ENCODE measurements at regions not wholly inside any gene's neighbourhood (a gene's known extent, or its start where the extent isn't known, plus 50 kb on each side); places are given as distances from the start of the nearest gene placed in this dataset.
A peak's percentile ranks its signal among the peaks of the same experiment; 100 is the strongest.

GRCh38 chr20:20860078-20860806, 147.8 kb upstream of the RALGAPA2 start:
- Histone ChIP-seq H3K9me3 (replicated peaks in 1 of 2; ENCODE audit: control insufficient read depth in 2 of 2, insufficient read depth in 1 of 2, low read depth in 1 of 2, low read length in 2 of 2) (no peaks in the 10 kb centered on the region), H4K8ac (ENCODE audit: low read depth, low read length) (no peak overlapping the region), H2BK120ac (ENCODE audit: low read depth, low read length) (no peak overlapping the region), H3K23ac (ENCODE audit: low read depth, low read length, poor library complexity) (no peak overlapping the region), H3K4me3 (ENCODE audit: low read length in 2 of 2) (no peak overlapping the region), H2BK5ac (ENCODE audit: low read length) (no peak overlapping the region), H3K9ac (ENCODE audit: low read depth, low read length, poor library complexity) (no peak overlapping the region), H3K4ac (ENCODE audit: low read length) (no peak overlapping the region), H4K91ac (ENCODE audit: low read depth, low read length, poor library complexity) (no peak overlapping the region), H3K4me2 (ENCODE audit: insufficient read depth, low read length, poor library complexity, severe bottlenecking) (no peak overlapping the region), H2BK12ac (ENCODE audit: low read length) (no peak overlapping the region), H3K27ac (replicated peaks; ENCODE audit: low read length) (no peak overlapping the region), H3K4me1 (ENCODE audit: control insufficient read depth in 2 of 2, insufficient read depth in 1 of 2, low read depth in 1 of 2, low read length in 2 of 2) (no peaks in the 10 kb centered on the region), H3K18ac (ENCODE audit: low read length) (no peak overlapping the region), H2AFZ (ENCODE audit: low read length) (no peak overlapping the region), H3K27me3 (ENCODE audit: control insufficient read depth in 3 of 3, insufficient read depth in 3 of 3, low read depth in 1 of 3, low read length in 3 of 3) (peaks cover 0 to 15% (median 3%) of the 10 kb centered on the region in 3 experiments), H2BK15ac (ENCODE audit: low read length) (no peak overlapping the region), H3K14ac (ENCODE audit: low read length) (no peak overlapping the region), H3K36me3 (replicated peaks in 1 of 2; ENCODE audit: control insufficient read depth in 2 of 2, insufficient read depth in 2 of 2, low read length in 2 of 2) (no peaks in the 10 kb centered on the region), H3K79me1 (ENCODE audit: low read depth, low read length) (no peaks in the 10 kb centered on the region), H2AK5ac (ENCODE audit: low read depth, low read length) (no peak overlapping the region)
- DNase-seq (ENCODE audit: low spot score), result peak; percentile 89
- no CpG with 5 or more reads among the region's 8 CpGs for WGBS, 2 donors (ENCODE audit: extremely low coverage in 2 of 2, insufficient read length in 2 of 2, insufficient replicate concordance in 1 of 2)

- Histone ChIP-seq H4K8ac (ENCODE audit: low read depth, low read length) (no peak overlapping the region), H3K4me1 (ENCODE audit: control insufficient read depth in 2 of 2, insufficient read depth in 1 of 2, low read depth in 1 of 2, low read length in 2 of 2) (no peaks in the 10 kb centered on the region), H3K4me2 (ENCODE audit: insufficient read depth, low read length, poor library complexity, severe bottlenecking) (no peak overlapping the region), H3K79me1 (ENCODE audit: low read depth, low read length) (no peaks in the 10 kb centered on the region), H3K36me3 (replicated peaks in 1 of 2; ENCODE audit: control insufficient read depth in 2 of 2, insufficient read depth in 2 of 2, low read length in 2 of 2) (no peaks in the 10 kb centered on the region), H3K9me3 (replicated peaks in 1 of 2; ENCODE audit: control insufficient read depth in 2 of 2, insufficient read depth in 1 of 2, low read depth in 1 of 2, low read length in 2 of 2) (no peaks in the 10 kb centered on the region), H3K4ac (ENCODE audit: low read length) (no peak overlapping the region), H4K91ac (ENCODE audit: low read depth, low read length, poor library complexity) (no peak overlapping the region), H2BK15ac (ENCODE audit: low read length) (no peak overlapping the region), H2BK12ac (ENCODE audit: low read length) (no peak overlapping the region), H3K27ac (replicated peaks; ENCODE audit: low read length) (no peak overlapping the region), H2BK5ac (ENCODE audit: low read length) (no peak overlapping the region), H3K23ac (ENCODE audit: low read depth, low read length, poor library complexity) (no peak overlapping the region), H3K4me3 (ENCODE audit: low read length in 2 of 2) (no peak overlapping the region), H2AFZ (ENCODE audit: low read length) (no peak overlapping the region), H3K14ac (ENCODE audit: low read length) (no peak overlapping the region), H2BK120ac (ENCODE audit: low read depth, low read length) (no peak overlapping the region), H3K18ac (ENCODE audit: low read length) (no peak overlapping the region), H3K9ac (ENCODE audit: low read depth, low read length, poor library complexity) (no peak overlapping the region), H3K27me3 (ENCODE audit: control insufficient read depth in 3 of 3, insufficient read depth in 3 of 3, low read depth in 1 of 3, low read length in 3 of 3) (peaks cover 0 to 11% (median 3%) of the 10 kb centered on the region in 3 experiments), H2AK5ac (ENCODE audit: low read depth, low read length) (peak overlapping the region; percentile 17)
- WGBS, 2 donors (ENCODE audit: extremely low coverage in 2 of 2, insufficient read length in 2 of 2, insufficient replicate concordance in 1 of 2), result no CpG with 5 or more reads among the region's 7 CpGs
- DNase-seq (ENCODE audit: low spot score), result no peak
These were observed 147.1 kb upstream of the RALGAPA2 start for GRCh38 chr20:20859510-20859909.

- no peaks in the 10 kb centered on the region for H3K79me1 ChIP-seq (ENCODE audit: low read depth, low read length)
- H2AK5ac ChIP-seq (ENCODE audit: low read depth, low read length), result no peak overlapping the region
- peaks cover 0 to 4% (median 3%) of the 10 kb centered on the region in 3 experiments for H3K27me3 ChIP-seq (ENCODE audit: control insufficient read depth in 3 of 3, insufficient read depth in 3 of 3, low read depth in 1 of 3, low read length in 3 of 3)
- no peak overlapping the region for H2BK15ac ChIP-seq (ENCODE audit: low read length)
- H3K18ac ChIP-seq (ENCODE audit: low read length), result no peak overlapping the region
- H2BK120ac ChIP-seq (ENCODE audit: low read depth, low read length), result no peak overlapping the region
- DNase-seq (ENCODE audit: low spot score), result no peak
- H3K14ac ChIP-seq (ENCODE audit: low read length), result no peak overlapping the region
- H2AFZ ChIP-seq (ENCODE audit: low read length), result no peak overlapping the region
- H2BK12ac ChIP-seq (ENCODE audit: low read length), result no peak overlapping the region
- H3K4me2 ChIP-seq (ENCODE audit: insufficient read depth, low read length, poor library complexity, severe bottlenecking), result no peak overlapping the region
- WGBS, 2 donors (ENCODE audit: extremely low coverage in 2 of 2, insufficient read length in 2 of 2, insufficient replicate concordance in 1 of 2), result no CpG with 5 or more reads among the region's 2 CpGs
- H3K23ac ChIP-seq (ENCODE audit: low read depth, low read length, poor library complexity), result no peak overlapping the region
- H4K91ac ChIP-seq (ENCODE audit: low read depth, low read length, poor library complexity), result no peak overlapping the region
- no peak overlapping the region for H3K9ac ChIP-seq (ENCODE audit: low read depth, low read length, poor library complexity)
- no peak overlapping the region for H3K4ac ChIP-seq (ENCODE audit: low read length)
- no peak overlapping the region for H3K4me3 ChIP-seq (ENCODE audit: low read length in 2 of 2)
- no peak overlapping the region for H2BK5ac ChIP-seq (ENCODE audit: low read length)
- no peak overlapping the region for H4K8ac ChIP-seq (ENCODE audit: low read depth, low read length)
- H3K36me3 ChIP-seq (replicated peaks in 1 of 2; ENCODE audit: control insufficient read depth in 2 of 2, insufficient read depth in 2 of 2, low read length in 2 of 2), result no peaks in the 10 kb centered on the region
- no peaks in the 10 kb centered on the region for H3K4me1 ChIP-seq (ENCODE audit: control insufficient read depth in 2 of 2, insufficient read depth in 1 of 2, low read depth in 1 of 2, low read length in 2 of 2)
- no peak overlapping the region for H3K27ac ChIP-seq (replicated peaks; ENCODE audit: low read length)
- H3K9me3 ChIP-seq (replicated peaks in 1 of 2; ENCODE audit: control insufficient read depth in 2 of 2, insufficient read depth in 1 of 2, low read depth in 1 of 2, low read length in 2 of 2), result no peaks in the 10 kb centered on the region
These were observed 144.5 kb upstream of the RALGAPA2 start for GRCh38 chr20:20856956-20857355.

GRCh38 chr20:20856306-20856705, 143.9 kb upstream of the RALGAPA2 start:
- Histone ChIP-seq H2BK15ac (ENCODE audit: low read length) (no peak overlapping the region), H4K8ac (ENCODE audit: low read depth, low read length) (no peak overlapping the region), H2BK120ac (ENCODE audit: low read depth, low read length) (no peak overlapping the region), H3K36me3 (replicated peaks in 1 of 2; ENCODE audit: control insufficient read depth in 2 of 2, insufficient read depth in 2 of 2, low read length in 2 of 2) (no peaks in the 10 kb centered on the region), H3K9ac (ENCODE audit: low read depth, low read length, poor library complexity) (no peak overlapping the region), H3K9me3 (replicated peaks in 1 of 2; ENCODE audit: control insufficient read depth in 2 of 2, insufficient read depth in 1 of 2, low read depth in 1 of 2, low read length in 2 of 2) (no peaks in the 10 kb centered on the region), H3K27me3 (ENCODE audit: control insufficient read depth in 3 of 3, insufficient read depth in 3 of 3, low read depth in 1 of 3, low read length in 3 of 3) (peaks cover 0 to 4% (median 3%) of the 10 kb centered on the region in 3 experiments), H3K23ac (ENCODE audit: low read depth, low read length, poor library complexity) (no peak overlapping the region), H3K4me2 (ENCODE audit: insufficient read depth, low read length, poor library complexity, severe bottlenecking) (no peak overlapping the region), H3K79me1 (ENCODE audit: low read depth, low read length) (no peaks in the 10 kb centered on the region), H3K4me3 (ENCODE audit: low read length in 2 of 2) (no peak overlapping the region), H3K4ac (ENCODE audit: low read length) (no peak overlapping the region), H2AK5ac (ENCODE audit: low read depth, low read length) (no peak overlapping the region), H2BK5ac (ENCODE audit: low read length) (no peak overlapping the region), H3K27ac (replicated peaks; ENCODE audit: low read length) (no peak overlapping the region), H3K14ac (ENCODE audit: low read length) (no peak overlapping the region), H4K91ac (ENCODE audit: low read depth, low read length, poor library complexity) (no peak overlapping the region), H3K4me1 (ENCODE audit: control insufficient read depth in 2 of 2, insufficient read depth in 1 of 2, low read depth in 1 of 2, low read length in 2 of 2) (no peaks in the 10 kb centered on the region), H2BK12ac (ENCODE audit: low read length) (no peak overlapping the region), H2AFZ (ENCODE audit: low read length) (no peak overlapping the region), H3K18ac (ENCODE audit: low read length) (no peak overlapping the region)
- no peak for DNase-seq (ENCODE audit: low spot score)
- WGBS, 2 donors (ENCODE audit: extremely low coverage in 2 of 2, insufficient read length in 2 of 2, insufficient replicate concordance in 1 of 2), result no CpG with 5 or more reads among the region's 7 CpGs
